GM06990 (cell line): ENCODE measurements at regions not wholly inside any gene's neighbourhood (a gene's known extent, or its start where the extent isn't known, plus 50 kb on each side); places are given as distances from the start of the nearest gene placed in this dataset.

ENCODE experiments used
- DNase-seq: peaks from one replicate; pipeline ENCODE4 v3.0.0-alpha.2; 2011; ENCODE audit not compliant: insufficient read length; ENCODE audit errors: extremely low read depth
- H3K27me3 ChIP-seq: replicated peaks from 2 replicates; pipeline ENCODE4 v1.6.0; 2011; ENCODE audit warnings: low read length; ENCODE audit not compliant: control insufficient read depth, insufficient read depth
- H3K36me3 ChIP-seq: 2 replicates; pipeline ENCODE4 v1.5.1; 2011; ENCODE audit warnings: low read length; ENCODE audit not compliant: control insufficient read depth, insufficient read depth
- H3K4me3 ChIP-seq: replicated peaks from 2 replicates; pipeline ENCODE4 v1.5.1; 2011; ENCODE audit warnings: low read depth, mild to moderate bottlenecking, control low read depth, low read length
- TF ChIP-seq, protein P1 (sequence below): IDR thresholded peaks from 2 replicates; pipeline ENCODE4 v1.5.1; 2011; ENCODE audit warnings: low read length, control low read depth, mild to moderate bottlenecking, inconsistent platforms; ENCODE audit not compliant: insufficient read depth, poor library complexity, severe bottlenecking

DNA sequence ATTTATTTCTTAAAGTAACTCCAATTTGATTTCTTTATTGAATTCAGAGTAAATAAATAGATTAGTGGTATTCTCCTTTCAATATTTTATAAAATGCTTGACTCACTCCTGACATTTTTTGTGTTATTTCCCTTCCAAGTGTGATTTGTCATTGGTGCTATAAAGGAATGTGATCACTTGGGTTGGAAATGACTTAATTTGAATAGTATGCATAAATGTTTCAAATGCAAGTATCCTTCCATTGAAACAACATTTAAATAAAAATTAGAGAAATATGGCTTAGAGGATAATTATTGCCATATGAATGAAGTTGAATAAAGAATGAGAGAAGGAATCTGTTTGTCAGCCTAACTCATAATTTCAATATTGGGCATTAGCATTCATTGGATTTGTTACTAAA lies 182.7 kb downstream of the PABPC4L start:
- no peak overlapping the region for H3K4me3 ChIP-seq
- H3K27me3 ChIP-seq: no peaks in the 10 kb centered on the region
- H3K36me3 ChIP-seq: no peaks in the 10 kb centered on the region
- TF ChIP-seq, protein P1, sequence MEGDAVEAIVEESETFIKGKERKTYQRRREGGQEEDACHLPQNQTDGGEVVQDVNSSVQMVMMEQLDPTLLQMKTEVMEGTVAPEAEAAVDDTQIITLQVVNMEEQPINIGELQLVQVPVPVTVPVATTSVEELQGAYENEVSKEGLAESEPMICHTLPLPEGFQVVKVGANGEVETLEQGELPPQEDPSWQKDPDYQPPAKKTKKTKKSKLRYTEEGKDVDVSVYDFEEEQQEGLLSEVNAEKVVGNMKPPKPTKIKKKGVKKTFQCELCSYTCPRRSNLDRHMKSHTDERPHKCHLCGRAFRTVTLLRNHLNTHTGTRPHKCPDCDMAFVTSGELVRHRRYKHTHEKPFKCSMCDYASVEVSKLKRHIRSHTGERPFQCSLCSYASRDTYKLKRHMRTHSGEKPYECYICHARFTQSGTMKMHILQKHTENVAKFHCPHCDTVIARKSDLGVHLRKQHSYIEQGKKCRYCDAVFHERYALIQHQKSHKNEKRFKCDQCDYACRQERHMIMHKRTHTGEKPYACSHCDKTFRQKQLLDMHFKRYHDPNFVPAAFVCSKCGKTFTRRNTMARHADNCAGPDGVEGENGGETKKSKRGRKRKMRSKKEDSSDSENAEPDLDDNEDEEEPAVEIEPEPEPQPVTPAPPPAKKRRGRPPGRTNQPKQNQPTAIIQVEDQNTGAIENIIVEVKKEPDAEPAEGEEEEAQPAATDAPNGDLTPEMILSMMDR: no peak
- no peak for DNase-seq

DNA sequence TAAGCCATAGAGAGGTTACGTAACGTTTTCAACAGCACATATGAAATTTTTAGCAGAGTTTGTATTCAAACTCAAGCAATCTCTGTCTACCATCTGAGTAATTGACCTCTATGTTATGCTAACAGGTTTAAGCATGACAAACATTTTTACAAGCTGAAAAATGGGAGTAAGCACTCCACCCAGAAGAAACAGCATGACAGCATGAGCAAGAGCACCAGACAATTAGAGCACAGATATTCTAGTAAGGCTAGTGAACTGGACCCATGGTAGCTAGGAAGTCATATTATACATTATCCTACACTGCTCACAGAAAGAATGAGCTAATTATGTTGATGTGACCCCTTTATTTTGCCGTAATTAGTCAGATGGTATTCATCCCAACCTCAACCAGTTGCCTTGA lies 200.5 kb downstream of the PABPC4L start:
- Histone ChIP-seq H3K4me3 (no peak overlapping the region), H3K27me3 (no peaks in the 10 kb centered on the region), H3K36me3 (no peaks in the 10 kb centered on the region)
- TF ChIP-seq, protein P1: no peak
- DNase-seq: no peak

DNA sequence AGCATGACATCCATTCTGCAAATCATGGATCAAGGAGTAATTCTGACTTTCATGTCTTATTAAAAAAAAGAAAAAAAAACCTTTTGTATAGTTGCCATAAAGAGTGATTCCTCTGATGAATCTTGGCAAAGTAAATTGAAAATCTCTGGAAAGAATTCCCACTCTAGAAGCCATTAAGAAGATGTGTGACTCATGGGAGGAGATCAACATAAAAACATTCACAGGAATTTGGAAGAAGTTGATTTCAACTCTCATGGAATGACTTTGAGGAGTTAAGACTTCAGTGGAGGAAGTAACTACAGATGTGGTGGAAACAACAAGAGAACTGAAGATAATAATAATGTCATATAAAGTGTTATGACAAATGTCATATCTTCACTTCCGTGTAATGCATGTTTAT lies 204.2 kb downstream of the PABPC4L start:
- no peak overlapping the region for H3K4me3 ChIP-seq

DNA sequence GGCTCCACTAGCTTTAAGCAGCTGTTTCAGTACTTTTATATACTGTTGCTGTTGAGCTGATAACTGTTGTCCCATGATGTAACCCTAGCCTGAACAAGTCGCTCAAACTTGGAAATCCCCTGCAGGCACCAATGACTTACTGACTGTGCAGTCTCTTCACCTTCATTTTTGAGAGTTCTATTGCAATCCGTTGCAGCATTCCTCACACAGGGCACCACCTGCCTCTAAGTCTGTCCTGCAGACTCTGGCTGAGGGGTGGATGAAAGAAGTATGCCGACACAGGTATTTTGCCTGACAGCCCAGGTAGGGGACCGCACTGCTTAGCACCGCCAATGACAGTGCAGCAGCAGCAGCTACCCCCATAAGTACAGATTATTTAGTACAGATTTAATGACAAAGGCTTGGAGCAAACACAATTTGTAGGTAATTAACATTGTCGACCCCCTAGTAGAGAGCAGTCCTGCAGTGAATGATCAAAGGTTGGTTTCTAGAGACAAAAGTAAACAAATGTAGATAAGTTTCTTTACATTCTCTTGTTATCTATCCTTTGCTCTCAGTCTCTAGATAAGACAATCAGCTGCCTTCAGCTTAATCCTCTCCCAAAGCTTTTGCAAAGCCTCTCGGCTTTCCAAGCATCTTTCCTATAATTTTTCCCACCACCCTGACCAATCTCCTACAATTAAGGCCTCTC lies 205.0 kb downstream of the PABPC4L start:
- Histone ChIP-seq H3K36me3 (no peaks in the 10 kb centered on the region), H3K27me3 (no peaks in the 10 kb centered on the region), H3K4me3 (no peak overlapping the region)
- TF ChIP-seq, protein P1: no peak
- DNase-seq: no peak

More for the DNA sequence above, 204.2 kb downstream of the PABPC4L start:
- Histone ChIP-seq H3K27me3 (no peaks in the 10 kb centered on the region), H3K36me3 (no peaks in the 10 kb centered on the region)
- DNase-seq: no peak
- TF ChIP-seq, protein P1: no peak

DNA sequence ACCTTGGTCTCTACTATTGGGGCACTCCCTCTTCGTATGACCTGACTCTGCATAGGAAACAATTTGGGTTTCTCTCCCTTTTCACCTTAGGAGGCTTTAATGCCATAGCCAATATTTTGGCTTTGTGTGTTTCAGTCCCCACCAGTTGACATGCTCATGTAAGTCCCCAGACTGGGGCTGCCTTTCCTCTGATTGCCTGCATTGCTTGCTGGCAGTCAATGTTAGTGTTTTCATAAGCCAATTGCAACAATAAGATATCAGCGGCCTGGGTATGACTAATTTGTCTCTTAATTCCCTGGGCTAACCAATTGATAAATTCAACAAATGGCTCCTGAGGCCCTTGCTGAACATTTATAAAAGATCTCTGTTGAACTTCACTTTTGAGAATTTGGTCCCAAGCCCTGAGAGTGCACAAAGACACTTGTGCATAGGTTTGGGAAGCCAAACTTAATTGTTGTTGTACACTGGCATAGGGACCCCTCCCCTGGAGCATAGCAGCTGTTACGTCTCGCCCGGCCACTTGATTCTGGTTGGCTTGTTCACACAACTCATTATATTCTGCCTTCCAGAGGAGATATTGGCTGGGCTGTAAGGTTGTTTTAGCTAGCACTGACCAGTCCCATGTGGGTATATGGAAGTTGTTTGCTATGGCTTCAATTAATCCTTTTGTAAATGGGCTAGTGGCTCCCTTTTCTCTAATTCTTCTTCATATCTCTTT lies 206.2 kb downstream of the PABPC4L start:
- H3K27me3 ChIP-seq: no peaks in the 10 kb centered on the region
- no peaks in the 10 kb centered on the region for H3K36me3 ChIP-seq
- no peak for DNase-seq
- H3K4me3 ChIP-seq: no peak overlapping the region
- TF ChIP-seq, protein P1: no peak
